ENCODE measurements at regions not wholly inside any gene's neighbourhood (a gene's known extent, or its start where the extent isn't known, plus 50 kb on each side); places are given as distances from the start of the nearest gene placed in this dataset.
"Not testable (repeated sequence)": the region's sequence is repeated elsewhere in the genome, so short reads cannot be mapped to it uniquely, and the experiment has no call there.

DNA sequence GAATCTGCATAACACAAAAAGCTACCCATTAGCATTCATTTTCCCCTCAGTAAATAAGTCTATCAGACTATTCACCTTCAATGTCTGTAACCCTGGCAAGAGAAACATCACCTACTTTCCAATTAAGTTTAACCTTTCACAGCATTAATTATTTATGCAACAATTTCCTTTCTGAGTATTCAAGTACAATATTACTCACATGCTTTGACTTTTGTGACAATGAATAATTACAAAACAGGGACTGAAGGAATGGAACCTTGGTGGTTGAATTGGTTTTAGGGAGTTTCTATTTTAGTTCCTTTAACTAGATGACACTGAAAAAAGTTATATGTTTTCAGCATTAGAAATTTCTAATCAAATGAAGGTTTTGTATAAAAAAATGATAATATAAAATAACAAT, 932.3 kb upstream of the EPHA5 start:
- no peak for DNase-seq (ENCODE audit: low spot score)

DNA sequence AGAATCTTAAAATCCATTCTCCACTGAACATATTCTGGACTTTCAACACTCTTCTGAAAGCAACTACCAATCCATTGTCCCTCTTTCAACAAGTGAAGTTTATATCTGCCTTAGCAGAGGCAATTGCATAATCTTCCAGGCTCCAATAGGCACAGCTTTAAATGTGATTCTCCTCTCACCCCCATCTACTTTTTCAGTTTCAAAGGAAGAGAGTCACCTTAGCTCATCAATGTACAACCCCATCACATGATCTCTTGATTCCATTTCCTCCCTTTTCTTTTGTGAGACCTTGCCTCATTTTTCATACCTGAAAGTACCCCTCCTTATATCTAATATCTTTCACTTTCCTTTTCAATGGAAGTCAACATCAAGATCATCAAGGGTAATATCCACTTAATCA, 921.7 kb upstream of the EPHA5 start:
- DNase-seq (ENCODE audit: low spot score) = no peak

DNA sequence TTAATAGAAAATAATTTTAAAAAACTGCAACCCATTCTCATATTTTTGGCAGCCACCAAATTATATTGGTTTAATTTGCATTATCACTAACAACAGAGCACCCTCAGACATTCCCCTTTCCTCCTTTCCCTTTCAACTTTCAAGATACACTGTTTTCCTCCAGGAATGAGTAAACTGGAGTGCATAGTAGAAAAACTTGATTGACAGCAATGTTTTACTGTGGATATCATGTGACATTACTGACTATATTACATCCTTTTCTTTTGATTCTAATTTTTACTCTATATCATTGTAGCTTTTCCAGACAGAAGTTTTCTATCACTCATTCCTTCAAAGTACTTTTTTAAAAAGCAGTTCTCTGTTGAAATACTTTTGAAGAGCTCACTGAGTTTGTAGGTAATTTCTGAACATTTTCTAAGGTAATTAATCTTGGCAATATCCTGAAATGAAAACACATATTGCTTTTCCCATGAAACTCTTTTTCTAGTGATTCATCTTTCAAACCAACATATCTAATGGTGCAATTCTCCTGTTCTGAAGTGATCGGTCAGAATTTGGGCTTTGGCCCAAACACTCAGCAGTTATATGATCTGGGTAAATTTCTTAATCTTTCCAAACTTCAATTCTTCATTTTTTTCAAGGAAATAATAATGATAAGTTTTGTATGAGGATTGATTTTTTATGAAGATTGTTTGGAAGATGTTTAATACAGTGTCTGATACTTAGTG, 920.4 kb upstream of the EPHA5 start:
- no peak for DNase-seq (ENCODE audit: low spot score)

DNA sequence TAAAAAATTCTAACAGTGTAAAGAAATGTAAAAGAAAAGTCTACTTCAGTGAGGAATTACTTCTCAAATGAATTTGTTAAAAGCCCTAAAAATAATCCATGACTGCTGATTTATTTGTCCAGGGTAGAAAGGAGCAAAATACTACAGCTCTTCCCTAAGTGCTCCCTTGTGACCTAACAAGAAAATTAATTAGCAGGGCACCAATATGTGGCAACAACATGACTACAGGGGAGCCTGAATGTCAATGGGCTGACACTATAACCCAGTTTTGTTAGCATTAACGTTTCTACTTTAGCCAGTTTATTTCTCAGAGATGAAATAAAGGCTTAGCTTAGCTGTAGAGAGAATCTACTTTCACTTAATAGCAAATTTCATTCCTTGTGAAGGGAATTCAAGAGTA, 918.9 kb upstream of the EPHA5 start:
- DNase-seq (ENCODE audit: low spot score) = no peak

DNA sequence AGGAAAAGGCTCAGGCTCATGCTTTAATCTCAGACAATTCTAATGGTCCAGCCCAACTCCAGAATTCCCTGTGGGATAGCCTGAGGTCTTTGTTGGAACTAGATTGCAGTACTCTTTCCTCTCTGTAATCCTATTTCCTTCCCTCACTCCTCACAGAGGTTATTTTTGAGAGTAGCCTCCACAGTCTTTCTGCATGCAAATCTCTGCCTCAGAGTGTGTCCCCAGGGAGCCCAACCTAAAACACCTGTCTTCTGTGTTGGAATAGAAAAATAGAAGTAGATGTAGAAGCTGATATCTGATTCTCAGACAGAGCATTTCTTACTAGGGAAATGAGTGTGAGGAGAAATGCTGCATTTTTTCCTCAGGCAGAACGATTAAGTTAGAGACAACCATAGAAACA, 915.5 kb upstream of the EPHA5 start:
- no peak for DNase-seq (ENCODE audit: low spot score)

DNA sequence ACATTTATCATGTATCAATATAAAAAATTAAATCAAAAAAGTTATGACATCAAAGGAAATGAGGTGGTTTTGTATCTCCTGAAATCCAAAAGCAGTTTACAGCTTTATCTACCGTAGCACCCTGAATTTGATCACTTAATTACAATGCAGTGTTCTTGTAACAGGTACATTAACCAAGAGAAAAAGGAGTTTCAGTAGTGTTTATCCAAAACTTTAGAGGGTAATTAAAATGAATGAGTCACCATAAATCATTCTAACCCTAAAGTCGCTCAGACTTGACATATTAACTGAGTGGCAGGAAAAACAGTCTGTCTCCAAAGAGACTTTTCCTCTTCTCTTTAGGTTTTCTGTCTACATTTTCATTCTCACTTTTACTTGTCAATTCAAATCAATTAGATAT, 907.6 kb upstream of the EPHA5 start:
- DNase-seq (ENCODE audit: low spot score) = no peak

DNA sequence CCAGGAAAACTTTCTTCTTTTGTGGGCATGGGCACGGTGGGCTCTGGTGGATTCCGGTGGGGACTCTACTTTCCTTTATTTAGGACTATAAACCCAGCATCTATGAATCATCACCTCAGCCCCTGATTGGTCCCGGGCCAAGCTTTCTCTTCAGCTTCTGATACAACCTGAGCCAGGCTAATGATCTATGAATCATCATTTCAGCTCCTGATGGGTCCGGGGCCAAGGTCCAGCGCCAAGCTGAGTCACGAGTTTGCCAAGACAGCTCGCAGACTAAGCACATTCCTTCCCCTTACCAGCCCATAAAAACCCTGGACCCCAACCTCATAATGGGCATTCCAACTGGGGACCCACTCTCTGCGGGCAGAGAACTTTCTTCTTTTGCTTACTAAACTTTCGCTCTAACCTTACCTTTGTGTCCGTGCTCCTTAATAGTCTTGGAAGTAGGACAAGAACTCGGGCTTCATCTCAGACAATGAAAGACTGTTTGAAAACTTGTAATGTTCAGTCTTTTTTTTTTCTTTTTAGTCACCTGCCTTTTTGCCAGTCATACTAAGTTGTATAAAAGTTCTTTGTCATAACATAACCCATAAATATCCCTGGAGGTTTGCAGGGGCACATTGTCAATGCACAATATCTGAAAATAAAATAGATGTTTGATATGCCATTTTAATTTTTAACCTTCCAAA, 904.9 kb upstream of the EPHA5 start:
- DNase-seq (ENCODE audit: low spot score) = no peak

DNA sequence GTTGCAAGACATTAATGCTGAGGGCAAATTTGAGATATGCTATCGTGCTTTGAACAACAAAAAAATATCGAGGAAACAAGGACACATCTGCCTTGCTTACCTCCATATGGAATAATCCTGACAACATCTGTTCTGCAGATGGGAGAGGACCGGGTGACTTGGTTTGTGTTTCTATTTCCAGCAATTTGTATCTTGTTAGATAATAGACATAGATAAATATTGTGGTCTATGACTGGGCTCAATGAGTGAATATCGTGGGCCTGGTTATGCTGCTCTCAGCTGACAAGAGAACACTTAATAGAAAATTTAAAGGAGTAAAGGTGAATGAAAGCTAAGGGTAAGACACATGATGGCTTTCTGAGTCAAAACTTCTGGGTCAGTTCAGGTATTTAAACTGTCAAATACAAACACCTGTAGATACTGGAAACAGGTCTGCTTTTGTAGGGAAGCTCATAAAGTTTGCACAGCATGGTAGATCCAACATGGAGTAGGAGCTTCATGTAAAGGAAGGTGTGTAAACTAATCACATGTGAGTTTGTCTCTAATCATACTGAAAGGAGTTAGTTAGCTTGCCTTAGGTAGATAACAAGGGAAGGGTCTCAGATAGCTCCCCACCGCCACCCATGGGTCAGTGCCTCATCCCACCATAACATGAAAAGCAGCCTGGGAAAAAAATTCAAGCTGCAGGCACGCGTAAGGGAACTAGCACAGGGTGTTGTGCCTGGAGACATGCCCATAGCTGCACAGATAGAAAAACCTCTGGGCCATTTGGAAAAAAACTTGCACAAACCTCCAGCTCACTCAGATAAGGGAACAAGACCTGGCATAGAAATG, 904.1 kb upstream of the EPHA5 start:
- DNase-seq (ENCODE audit: low spot score) = no peak

DNA sequence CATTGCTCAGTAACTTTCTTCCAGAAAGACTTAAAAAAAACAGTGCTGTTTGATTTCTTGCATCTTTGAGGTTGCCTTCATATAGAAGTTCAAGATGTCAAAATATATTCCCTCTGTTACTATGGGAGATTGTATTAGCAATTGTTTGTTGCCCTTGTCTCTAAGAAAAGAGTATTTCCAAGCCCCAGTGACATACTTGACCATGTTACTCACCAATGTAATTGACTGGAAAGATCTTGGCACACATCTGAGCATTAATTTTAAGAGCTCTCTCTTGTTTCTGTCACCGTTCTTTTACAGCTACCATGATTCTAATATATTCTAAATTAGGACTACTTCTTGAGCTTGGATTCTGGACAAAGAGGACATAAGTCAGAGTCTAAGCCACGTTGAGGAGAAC, 902.7 kb upstream of the EPHA5 start:
- no peak for DNase-seq (ENCODE audit: low spot score)

DNA sequence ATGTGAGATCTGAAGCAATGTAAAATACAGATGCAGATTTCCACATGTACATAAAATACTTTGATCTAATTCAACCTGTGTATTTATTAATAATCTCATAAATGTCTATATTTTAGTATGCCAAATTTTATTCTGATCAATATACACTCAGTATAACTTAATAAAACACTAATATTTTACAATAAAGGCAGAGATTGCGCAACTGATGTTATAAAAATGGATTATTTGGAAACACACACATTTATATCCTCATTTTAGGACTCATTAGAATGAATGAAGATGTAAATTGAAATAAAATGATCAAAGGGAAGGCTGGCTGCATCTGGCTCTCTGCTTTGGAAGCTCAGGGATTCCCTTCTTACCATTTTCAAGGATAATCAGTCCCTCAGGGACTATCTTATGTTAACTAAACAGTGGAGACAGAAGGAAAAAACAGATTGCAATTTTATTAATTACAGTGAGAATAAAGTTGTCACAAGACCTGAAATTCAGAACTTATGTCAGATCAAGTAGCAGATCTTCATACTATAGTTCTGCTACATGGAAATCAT, 900.9 kb upstream of the EPHA5 start:
- no peak for DNase-seq (ENCODE audit: low spot score)

DNA sequence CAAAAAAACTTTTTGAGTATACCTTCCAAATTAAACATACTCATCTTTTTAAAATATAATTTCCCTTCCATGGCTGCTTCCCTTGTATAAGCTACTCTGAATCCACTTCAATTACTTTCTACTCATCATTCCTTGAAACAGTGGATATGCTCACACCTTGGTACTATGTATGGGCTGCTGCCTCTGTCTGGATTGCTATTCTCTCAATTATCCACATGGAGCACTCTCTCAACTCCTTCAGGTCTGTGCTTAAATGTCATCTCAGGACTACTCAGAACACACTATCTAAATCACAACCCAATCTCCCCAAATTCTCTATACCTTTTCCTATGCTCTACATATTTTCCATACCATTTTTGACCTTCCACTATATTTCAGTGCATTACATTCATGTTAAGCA, 898.9 kb upstream of the EPHA5 start:
- peak; percentile 15 for DNase-seq (ENCODE audit: low spot score)

DNA sequence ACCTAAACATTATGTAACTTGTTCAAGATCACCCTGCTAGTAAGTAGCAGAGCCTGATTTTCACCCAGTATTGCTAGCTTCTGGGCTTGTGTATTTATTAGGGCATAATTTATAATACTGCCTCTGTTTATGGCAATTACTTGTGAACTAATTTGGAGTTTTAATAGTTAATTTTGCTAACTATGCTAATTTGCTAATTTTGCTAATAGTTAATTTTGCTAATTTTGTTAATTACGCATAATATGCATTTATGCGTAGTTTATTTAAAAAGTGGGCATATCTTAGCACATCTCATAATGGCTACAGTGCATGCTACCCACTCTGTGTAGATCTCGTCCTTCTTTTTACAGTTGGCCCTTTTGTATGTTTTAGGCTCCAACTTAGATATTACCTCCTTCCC, 898.1 kb upstream of the EPHA5 start:
- DNase-seq (ENCODE audit: low spot score) = no peak

DNA sequence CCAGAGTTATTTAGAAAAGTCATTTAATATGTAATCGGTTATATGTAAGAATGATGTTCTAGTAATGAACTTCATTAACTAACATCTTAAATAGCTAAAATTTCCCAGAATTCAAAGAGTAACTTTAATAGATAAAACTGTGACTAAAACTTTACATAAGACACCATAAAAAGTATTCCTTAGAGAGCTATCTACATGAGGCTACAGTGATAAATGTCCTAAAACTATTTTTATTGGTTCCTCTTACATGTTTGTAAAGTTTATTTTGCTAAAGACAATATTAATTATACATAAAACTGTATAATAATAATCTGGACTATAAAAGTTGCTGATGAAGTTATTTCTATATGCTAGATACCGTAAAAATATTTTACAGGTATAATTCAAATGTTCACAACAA, 897.7 kb upstream of the EPHA5 start:
- no peak for DNase-seq (ENCODE audit: low spot score)

DNA sequence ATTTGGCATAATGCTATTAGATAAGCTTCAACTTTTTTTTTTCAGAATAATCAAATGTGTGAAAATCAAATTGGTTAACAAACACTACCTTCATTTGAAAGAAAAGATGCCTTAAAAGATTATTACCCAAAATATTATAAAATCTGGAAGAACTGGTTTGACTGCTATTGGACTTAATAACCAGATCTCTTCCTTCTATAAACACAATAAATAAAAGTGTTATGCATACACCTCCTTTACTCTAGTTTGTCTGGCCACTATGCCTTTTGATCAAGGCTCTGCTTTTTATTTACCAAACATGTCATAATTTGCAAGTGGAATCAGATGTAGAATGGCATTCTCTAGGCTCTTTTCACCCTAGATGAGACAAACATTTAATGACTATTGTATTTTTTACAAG, 897.3 kb upstream of the EPHA5 start:
- no peak for DNase-seq (ENCODE audit: low spot score)

DNA sequence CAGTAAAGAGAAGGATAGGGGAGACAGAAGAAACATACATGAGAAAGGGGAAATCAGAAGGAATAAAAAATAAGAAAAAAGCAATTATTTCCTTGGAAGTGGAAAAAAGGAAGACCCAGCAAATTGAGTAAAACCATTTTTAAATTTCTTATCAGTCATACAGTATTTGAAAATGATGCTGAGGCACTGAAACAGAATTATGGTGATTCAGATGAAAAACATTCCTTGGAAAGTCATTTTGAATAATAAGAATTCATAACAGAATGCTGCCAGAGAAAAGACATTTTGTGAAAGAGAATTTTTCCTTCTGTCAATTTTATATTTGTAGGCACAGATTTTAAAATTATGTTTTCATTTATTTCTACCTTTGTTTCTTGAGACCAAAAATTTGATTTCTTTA, 895.5 kb upstream of the EPHA5 start:
- DNase-seq (ENCODE audit: low spot score) = no peak

DNA sequence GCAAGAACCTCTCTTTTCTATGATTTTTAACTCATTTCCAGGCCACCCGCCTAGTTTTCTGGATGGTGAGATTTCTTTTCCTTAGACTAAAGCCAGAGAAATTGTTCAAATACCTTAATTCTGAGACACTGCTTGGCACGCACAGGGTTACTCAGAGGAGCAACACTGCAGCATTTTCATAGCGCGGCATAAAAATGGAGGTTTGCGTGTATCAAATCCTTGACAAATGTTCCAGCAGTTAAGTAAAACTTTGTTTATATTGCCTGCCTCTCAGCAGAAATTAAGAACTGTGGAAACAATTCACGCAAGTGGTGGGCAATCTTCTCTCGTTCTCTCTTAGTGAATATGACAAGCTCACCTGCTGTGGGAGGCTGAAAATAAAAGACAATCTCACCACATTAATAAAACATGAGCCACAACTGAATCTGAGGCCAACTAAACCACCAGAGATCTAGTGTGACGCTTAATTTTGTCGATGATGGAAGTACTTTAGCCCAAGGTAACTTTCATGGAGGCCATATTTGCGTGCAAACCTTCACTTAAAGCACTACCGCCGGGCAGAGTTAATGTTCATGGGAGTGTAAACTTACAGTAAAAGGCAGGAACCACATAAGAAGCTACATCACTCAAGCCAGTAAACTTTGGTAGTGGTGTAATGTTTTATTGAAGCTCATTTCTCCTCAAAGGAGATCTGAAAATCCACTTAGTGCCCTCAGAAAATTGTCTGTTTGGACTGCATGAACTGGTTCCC, 894.8 kb upstream of the EPHA5 start:
- no peak for DNase-seq (ENCODE audit: low spot score)

DNA sequence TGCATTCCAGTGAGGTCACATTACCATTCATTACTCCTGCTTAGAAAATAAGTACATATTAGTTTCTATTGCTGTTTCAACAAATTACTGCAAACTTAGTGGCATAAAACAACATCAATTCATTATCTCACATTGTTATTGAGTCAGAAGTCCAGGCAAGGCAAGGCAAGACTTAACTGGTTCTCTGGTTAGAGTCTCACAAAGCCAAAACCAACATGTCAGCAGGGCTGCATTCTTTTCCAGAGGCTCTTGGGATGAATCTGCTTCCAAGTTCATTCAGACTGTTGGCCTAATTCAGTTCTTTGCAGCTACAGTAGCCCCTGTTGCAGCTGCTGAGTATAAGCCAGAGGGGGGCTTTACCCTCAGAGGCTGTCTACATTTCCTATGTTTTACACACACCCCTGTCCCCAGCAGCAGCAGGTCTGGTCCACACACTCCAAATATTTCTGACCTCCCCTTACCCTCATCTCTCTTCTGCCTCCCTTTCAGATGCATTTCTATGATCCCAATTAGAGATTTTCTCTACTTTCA, 892.1 kb upstream of the EPHA5 start:
- DNase-seq (ENCODE audit: low spot score) = no peak

DNA sequence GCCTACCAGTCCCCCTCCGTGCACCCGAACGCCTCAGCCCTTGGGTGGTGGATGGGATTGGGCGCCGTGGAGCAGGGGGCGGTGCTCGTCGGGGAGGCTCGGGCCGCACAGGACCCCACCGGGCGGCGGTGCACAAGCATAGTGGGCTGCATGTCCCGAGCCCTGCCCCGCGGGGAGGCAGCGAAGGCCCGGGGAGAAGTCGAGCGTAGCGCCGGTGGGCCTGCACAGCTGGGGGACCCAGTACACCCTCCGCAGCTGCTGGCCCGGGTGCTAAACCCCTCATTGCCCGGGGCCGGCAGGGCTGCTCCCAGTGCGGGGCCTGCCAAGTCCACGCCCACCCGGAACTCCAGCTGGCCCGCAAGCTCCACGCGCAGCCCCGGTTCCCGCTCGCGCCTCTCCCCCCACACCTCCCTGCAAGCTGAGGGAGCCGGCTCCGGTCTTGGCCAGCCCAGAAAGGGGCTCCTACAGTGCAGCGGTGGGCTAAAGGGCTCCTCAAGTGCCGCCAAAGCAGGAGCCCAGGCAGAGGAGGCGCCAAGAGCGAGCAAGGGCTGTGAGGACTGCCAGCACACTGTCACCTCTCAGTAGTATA, 891.3 kb upstream of the EPHA5 start:
- DNase-seq (ENCODE audit: low spot score) = not testable (repeated sequence)

DNA sequence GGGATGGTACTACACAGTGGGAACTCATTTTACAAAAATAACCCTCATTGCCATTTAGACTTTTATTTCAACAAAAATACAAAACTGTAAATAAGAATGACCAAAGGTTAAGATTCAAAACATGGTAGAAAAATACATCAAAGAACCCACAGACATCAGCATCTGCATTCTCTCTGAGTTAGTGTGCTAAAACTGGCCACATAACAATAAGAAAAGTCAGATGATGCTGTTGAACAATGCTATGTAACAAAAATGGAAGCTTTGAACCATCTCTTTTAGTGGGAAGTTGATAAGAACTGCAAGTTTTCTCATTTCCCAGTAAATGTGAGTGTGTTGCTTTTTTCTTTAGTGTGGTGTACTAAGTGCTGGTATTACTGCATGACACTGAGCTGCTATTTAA, 888.4 kb upstream of the EPHA5 start:
- DNase-seq (ENCODE audit: low spot score) = no peak

DNA sequence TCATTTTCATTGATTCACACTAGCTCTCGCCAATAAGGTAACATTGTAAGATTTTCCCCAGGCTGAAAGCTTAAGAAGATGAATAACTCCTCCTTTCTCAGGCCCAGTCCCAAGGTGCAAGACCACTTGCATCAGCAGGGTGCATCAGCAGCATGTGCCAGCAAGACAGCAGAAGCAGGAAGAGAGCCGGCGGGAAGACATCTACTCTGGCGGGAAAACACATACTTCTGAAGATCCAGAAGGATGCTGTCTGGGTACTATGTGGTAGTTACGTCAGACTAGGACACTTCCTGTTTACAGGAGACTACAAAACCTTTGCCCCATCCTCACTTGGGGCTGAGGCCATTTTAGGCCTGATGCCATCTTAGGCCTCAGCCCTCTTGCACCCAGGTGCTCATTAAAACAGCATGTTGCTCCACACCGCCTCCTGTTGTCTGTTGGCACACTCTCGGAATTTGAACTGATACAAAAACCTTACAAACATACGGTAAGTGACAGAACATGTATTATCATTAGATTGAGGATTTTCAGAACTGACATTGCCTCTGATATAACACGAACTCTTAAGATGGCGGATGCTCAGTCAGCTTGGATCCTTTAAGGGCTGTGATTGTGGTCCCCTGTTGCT, 886.5 kb upstream of the EPHA5 start:
- DNase-seq (ENCODE audit: low spot score) = no peak

DNA sequence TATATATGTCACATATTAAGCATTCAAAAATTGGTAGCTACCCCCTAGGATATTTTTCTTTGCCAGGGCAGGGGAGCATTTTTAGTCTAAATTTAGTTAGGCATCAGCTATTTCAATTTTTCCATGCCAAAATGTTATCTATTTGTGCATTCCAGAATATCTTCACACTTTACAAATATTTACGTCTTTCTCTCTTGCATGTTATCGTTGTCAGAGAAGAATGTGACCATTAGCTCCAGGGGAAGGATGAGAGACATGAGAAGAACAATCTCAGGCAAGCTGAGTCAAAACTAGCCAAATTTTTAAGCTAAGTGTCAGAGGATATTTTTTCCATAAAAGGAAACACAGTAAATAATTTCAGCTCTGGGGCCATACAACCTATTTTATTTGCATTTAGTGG, 885.0 kb upstream of the EPHA5 start:
- no peak for DNase-seq (ENCODE audit: low spot score)

Measured in iPS-NIHi11 (cell line).